ENCODE measurements at regions not wholly inside any gene's neighbourhood (a gene's known extent, or its start where the extent isn't known, plus 50 kb on each side); places are given as distances from the start of the nearest gene placed in this dataset.

- no peak for ATAC-seq (ENCODE audit: low FRiP score)
- TF ChIP-seq CTCF (IDR thresholded peaks at IDR 0.05) = no peak
- DNase-seq (ENCODE audit: low spot score) = no peak
Observed at GRCh38 chr10:130485958-130486895, 350.0 kb downstream of the GLRX3 start.

DNA sequence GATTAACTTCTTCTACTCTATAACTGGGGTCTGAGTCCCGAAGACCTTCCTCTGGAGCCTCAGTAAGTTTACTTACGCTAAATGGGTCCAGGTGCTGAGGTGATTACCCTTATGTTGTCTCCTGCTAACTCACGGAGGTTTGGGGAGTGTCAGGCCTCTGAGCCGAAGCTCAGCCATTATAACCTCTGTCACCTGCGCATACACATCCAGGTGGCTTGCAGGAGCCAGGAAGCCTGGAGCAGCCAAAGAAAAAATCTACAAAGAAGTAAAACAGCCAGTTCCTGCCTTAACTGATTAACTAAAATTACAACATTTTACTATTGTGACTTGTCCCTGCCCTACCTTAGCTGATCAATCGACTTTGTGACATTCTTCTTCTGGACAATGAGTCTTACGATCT is 350.7 kb downstream of the GLRX3 start:
- DNase-seq (ENCODE audit: low spot score) = no peak
- no peak for TF ChIP-seq CTCF (IDR thresholded peaks at IDR 0.05)
- no peak for ATAC-seq (ENCODE audit: low FRiP score)

DNA sequence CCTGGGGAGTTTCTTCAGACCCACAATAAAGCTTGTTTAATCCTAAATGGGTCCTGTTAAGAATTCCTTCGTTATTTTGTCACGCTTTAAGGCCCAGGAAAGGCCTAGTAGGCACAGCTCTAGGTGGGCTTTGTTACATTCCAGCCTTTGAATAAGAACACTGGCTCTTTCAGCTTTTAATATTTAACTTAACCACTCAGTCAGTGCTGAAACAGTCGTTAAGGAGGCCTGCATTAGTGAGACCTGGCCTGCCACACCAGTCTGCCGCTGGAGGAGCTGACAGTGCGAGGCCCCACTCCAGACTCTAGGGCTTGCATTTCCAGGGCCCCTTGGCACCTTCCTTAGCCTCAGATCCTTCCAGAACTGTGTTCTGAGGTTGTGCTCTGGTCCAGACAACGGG is 351.4 kb downstream of the GLRX3 start:
- no peak for ATAC-seq (ENCODE audit: low FRiP score)
- no peak for TF ChIP-seq CTCF (IDR thresholded peaks at IDR 0.05)
- no peak for DNase-seq (ENCODE audit: low spot score)

DNA sequence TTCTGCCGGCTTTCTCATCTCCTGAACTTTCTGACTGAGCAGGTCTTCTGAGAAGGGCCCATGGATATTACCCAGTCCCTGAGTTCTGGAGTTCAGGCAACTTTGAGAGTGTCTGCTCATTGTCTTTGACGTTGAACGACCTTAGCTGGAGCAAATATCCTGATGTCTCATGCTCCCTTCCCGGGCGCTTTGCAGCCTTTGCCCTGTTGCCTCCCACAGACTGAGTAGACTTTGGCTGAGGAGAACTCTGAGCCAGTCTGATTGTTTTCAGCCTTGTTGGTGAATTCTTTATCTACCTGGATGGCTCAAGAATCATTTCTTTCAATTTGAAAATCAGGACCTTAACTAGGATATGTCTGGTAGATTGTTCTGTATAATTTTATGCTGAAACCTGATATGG is 353.7 kb downstream of the GLRX3 start:
- ATAC-seq (ENCODE audit: low FRiP score) = no peak
- DNase-seq (ENCODE audit: low spot score) = no peak
- no peak for TF ChIP-seq CTCF (IDR thresholded peaks at IDR 0.05)

GRCh38 chr10:130491011-130491692 is 355.0 kb downstream of the GLRX3 start:
- TF ChIP-seq CTCF (IDR thresholded peaks at IDR 0.05) = no peak
- ATAC-seq (ENCODE audit: low FRiP score) (no peak), DNase-seq (ENCODE audit: low spot score) (no peak)

DNA sequence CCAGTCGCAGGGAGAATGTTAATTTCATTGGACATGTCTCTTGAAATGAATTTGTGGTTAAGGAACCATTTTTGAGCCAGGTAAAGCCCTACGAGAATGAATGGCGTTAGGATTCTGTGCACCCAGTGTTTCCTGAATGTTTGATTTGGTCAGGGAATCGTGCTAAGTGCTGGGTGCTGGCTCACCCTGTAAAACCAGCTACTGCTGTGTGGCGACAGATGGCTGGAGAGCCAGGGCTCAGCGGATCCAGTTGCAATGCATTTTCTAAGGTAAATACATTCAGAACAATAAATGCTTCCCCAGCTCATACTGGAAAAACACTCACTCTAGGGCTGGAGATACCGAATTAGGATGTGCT is 355.5 kb downstream of the GLRX3 start:
- ATAC-seq (ENCODE audit: low FRiP score) = no peak
- no peak for TF ChIP-seq CTCF (IDR thresholded peaks at IDR 0.05)
- no peak for DNase-seq (ENCODE audit: low spot score)
